ENCODE measurements at regions not wholly inside any gene's neighbourhood (a gene's known extent, or its start where the extent isn't known, plus 50 kb on each side); places are given as distances from the start of the nearest gene placed in this dataset.

GRCh38 chr5:74074111-74074510, 448.1 kb downstream of the ARHGEF28 start:
- no peak for DNase-seq

- DNase-seq, result no peak
These were observed 447.3 kb downstream of the ARHGEF28 start for GRCh38 chr5:74073257-74073656.

GRCh38 chr5:74072646-74073045, 446.6 kb downstream of the ARHGEF28 start:
- no peak for DNase-seq

GRCh38 chr5:74070766-74071165, 444.8 kb downstream of the ARHGEF28 start:
- DNase-seq, result no peak

- DNase-seq, result no peak
These were observed 443.7 kb downstream of the ARHGEF28 start for GRCh38 chr5:74069741-74070140.

GRCh38 chr5:74067748-74068541, 441.9 kb downstream of the ARHGEF28 start:
- DNase-seq, result no peak

GRCh38 chr5:74064911-74065310, 438.9 kb downstream of the ARHGEF28 start:
- no peak for DNase-seq

GRCh38 chr5:74064225-74064624, 438.2 kb downstream of the ARHGEF28 start:
- DNase-seq, result no peak

GRCh38 chr5:74063821-74064220, 437.8 kb downstream of the ARHGEF28 start:
- no peak for DNase-seq

- DNase-seq, result no peak
These were observed 437.4 kb downstream of the ARHGEF28 start for GRCh38 chr5:74063346-74063745.

- DNase-seq, result no peak
These were observed 435.3 kb downstream of the ARHGEF28 start for GRCh38 chr5:74061292-74061691.

GRCh38 chr5:74059706-74060105, 433.7 kb downstream of the ARHGEF28 start:
- DNase-seq, result no peak

- DNase-seq, result peak in 1 of 2 donors; percentile 5
These were observed 430.8 kb downstream of the ARHGEF28 start for GRCh38 chr5:74056789-74057164.

GRCh38 chr5:74056107-74056788, 430.3 kb downstream of the ARHGEF28 start:
- no peak for DNase-seq

GRCh38 chr5:74055486-74056106, 429.6 kb downstream of the ARHGEF28 start:
- no peak for DNase-seq

- no peak for DNase-seq
These were observed 428.8 kb downstream of the ARHGEF28 start for GRCh38 chr5:74054641-74055421.

- no peak for DNase-seq
These were observed 428.1 kb downstream of the ARHGEF28 start for GRCh38 chr5:74054139-74054538.

GRCh38 chr5:74052441-74053221, 426.6 kb downstream of the ARHGEF28 start:
- no peak for DNase-seq

- DNase-seq, result no peak
These were observed 425.1 kb downstream of the ARHGEF28 start for GRCh38 chr5:74051076-74051475.

GRCh38 chr5:74044936-74045335, 418.9 kb downstream of the ARHGEF28 start:
- no peak for DNase-seq

- DNase-seq, result no peak
These were observed 417.0 kb downstream of the ARHGEF28 start for GRCh38 chr5:74042959-74043358.

GRCh38 chr5:74042559-74042958, 416.6 kb downstream of the ARHGEF28 start:
- DNase-seq, result no peak

All from CD4-positive, alpha-beta T cell treated with Interleukin-4 for 1 hour (primary cell).